ENCODE measurements at regions not wholly inside any gene's neighbourhood (a gene's known extent, or its start where the extent isn't known, plus 50 kb on each side); places are given as distances from the start of the nearest gene placed in this dataset.
A peak's percentile ranks its signal among the peaks of the same experiment; 100 is the strongest.
"Not testable (repeated sequence)": the region's sequence is repeated elsewhere in the genome, so short reads cannot be mapped to it uniquely, and the experiment has no call there.

- no peak for DNase-seq (ENCODE audit: low spot score)
Measured at GRCh38 chr6:50962213-50962759, 143.6 kb downstream of the TFAP2B start.

- no peak for DNase-seq (ENCODE audit: low spot score)
Measured at GRCh38 chr6:50963952-50964351, 145.3 kb downstream of the TFAP2B start.

GRCh38 chr6:50965495-50965894, 146.8 kb downstream of the TFAP2B start:
- no peak for DNase-seq (ENCODE audit: low spot score)

GRCh38 chr6:50966532-50966931, 147.9 kb downstream of the TFAP2B start:
- peak; percentile 24 for DNase-seq (ENCODE audit: low spot score)

GRCh38 chr6:50966986-50967385, 148.3 kb downstream of the TFAP2B start:
- DNase-seq (ENCODE audit: low spot score), result no peak

- DNase-seq (ENCODE audit: low spot score), result not testable (repeated sequence)
Measured at GRCh38 chr6:50968246-50968645, 149.6 kb downstream of the TFAP2B start.

- DNase-seq (ENCODE audit: low spot score), result no peak
Measured at GRCh38 chr6:50970908-50971307, 152.2 kb downstream of the TFAP2B start.

- no peak for DNase-seq (ENCODE audit: low spot score)
Measured at GRCh38 chr6:50973464-50973863, 154.8 kb downstream of the TFAP2B start.

- DNase-seq (ENCODE audit: low spot score), result no peak
Measured at GRCh38 chr6:50974319-50974718, 155.6 kb downstream of the TFAP2B start.

GRCh38 chr6:50975216-50975615, 156.5 kb downstream of the TFAP2B start:
- DNase-seq (ENCODE audit: low spot score), result no peak

GRCh38 chr6:50976907-50977306, 158.2 kb downstream of the TFAP2B start:
- no peak for DNase-seq (ENCODE audit: low spot score)

GRCh38 chr6:50977796-50978195, 159.1 kb downstream of the TFAP2B start:
- DNase-seq (ENCODE audit: low spot score), result no peak

- no peak for DNase-seq (ENCODE audit: low spot score)
Measured at GRCh38 chr6:50978380-50979170, 159.9 kb downstream of the TFAP2B start.

- no peak for DNase-seq (ENCODE audit: low spot score)
Measured at GRCh38 chr6:50979171-50979525, 160.5 kb downstream of the TFAP2B start.

GRCh38 chr6:50984135-50984534, 165.5 kb downstream of the TFAP2B start:
- no peak for DNase-seq (ENCODE audit: low spot score)

- no peak for DNase-seq (ENCODE audit: low spot score)
Measured at GRCh38 chr6:50986319-50986718, 167.6 kb downstream of the TFAP2B start.

- no peak for DNase-seq (ENCODE audit: low spot score)
Measured at GRCh38 chr6:50989123-50989522, 170.5 kb downstream of the TFAP2B start.

GRCh38 chr6:50990750-50991446, 172.2 kb downstream of the TFAP2B start:
- no peak for DNase-seq (ENCODE audit: low spot score)

GRCh38 chr6:50992232-50992631, 173.6 kb downstream of the TFAP2B start:
- no peak for DNase-seq (ENCODE audit: low spot score)

- DNase-seq (ENCODE audit: low spot score), result no peak
Measured at GRCh38 chr6:50992704-50993625, 174.3 kb downstream of the TFAP2B start.

- DNase-seq (ENCODE audit: low spot score), result no peak
Measured at GRCh38 chr6:50993941-50994720, 175.5 kb downstream of the TFAP2B start.
